IMR-90 (cell line): ENCODE measurements at regions not wholly inside any gene's neighbourhood (a gene's known extent, or its start where the extent isn't known, plus 50 kb on each side); places are given as distances from the start of the nearest gene placed in this dataset.
"Not testable (repeated sequence)": the region's sequence is repeated elsewhere in the genome, so short reads cannot be mapped to it uniquely, and the experiment has no call there.

Experiments used
- CEBPB ChIP-seq: IDR thresholded peaks from 2 replicates; pipeline ENCODE4 v1.6.1; 2012; ENCODE audit warnings: low read depth, low read length, improper control_type of control experiment
- FOS ChIP-seq: fragments of 150-350 bp; IDR thresholded peaks from 2 replicates; pipeline ENCODE4 v1.6.1; 2016; ENCODE audit warnings: low read depth, low read length
- MAFK ChIP-seq: IDR thresholded peaks from 2 replicates; pipeline ENCODE4 v1.6.1; 2012; ENCODE audit warnings: low read depth, low read length, improper control_type of control experiment
- MXI1 ChIP-seq: IDR thresholded peaks from 2 replicates; pipeline ENCODE4 v1.6.1; 2012; ENCODE audit warnings: low read depth, mild to moderate bottlenecking, low read length, moderate library complexity, borderline replicate concordance
- POLR2A ChIP-seq: IDR thresholded peaks from 2 replicates; pipeline ENCODE4 v1.6.1; 2012; ENCODE audit warnings: mild to moderate bottlenecking, low read depth, low read length
- RAD21 ChIP-seq: IDR thresholded peaks from 2 replicates; pipeline ENCODE4 v1.6.1; 2012; ENCODE audit warnings: low read length, improper control_type of control experiment
- RCOR1 ChIP-seq: IDR thresholded peaks from 2 replicates; pipeline ENCODE4 v1.6.1; 2012; ENCODE audit warnings: mild to moderate bottlenecking, low read length, improper control_type of control experiment; ENCODE audit not compliant: insufficient replicate concordance
- TF ChIP-seq, protein P1 (sequence below): conservative IDR thresholded peaks from 2 replicates; pipeline ENCODE4 v1.5.1; 2012; ENCODE audit warnings: mild to moderate bottlenecking, low read depth, low read length, improper control_type of control experiment

GRCh38 chr6:16039892-16040627 lies 88.8 kb upstream of the MYLIP start:
- TF ChIP-seq CEBPB, MXI1, POLR2A, FOS, RCOR1, RAD21, MAFK: not testable (repeated sequence)
- TF ChIP-seq, protein P1, sequence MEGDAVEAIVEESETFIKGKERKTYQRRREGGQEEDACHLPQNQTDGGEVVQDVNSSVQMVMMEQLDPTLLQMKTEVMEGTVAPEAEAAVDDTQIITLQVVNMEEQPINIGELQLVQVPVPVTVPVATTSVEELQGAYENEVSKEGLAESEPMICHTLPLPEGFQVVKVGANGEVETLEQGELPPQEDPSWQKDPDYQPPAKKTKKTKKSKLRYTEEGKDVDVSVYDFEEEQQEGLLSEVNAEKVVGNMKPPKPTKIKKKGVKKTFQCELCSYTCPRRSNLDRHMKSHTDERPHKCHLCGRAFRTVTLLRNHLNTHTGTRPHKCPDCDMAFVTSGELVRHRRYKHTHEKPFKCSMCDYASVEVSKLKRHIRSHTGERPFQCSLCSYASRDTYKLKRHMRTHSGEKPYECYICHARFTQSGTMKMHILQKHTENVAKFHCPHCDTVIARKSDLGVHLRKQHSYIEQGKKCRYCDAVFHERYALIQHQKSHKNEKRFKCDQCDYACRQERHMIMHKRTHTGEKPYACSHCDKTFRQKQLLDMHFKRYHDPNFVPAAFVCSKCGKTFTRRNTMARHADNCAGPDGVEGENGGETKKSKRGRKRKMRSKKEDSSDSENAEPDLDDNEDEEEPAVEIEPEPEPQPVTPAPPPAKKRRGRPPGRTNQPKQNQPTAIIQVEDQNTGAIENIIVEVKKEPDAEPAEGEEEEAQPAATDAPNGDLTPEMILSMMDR = not testable (repeated sequence)
